ENCODE measurements at regions not wholly inside any gene's neighbourhood (a gene's known extent, or its start where the extent isn't known, plus 50 kb on each side); places are given as distances from the start of the nearest gene placed in this dataset.

- no peaks in the 10 kb centered on the region for H3K36me3 ChIP-seq (replicated peaks in 1 of 2; ENCODE audit: control insufficient read depth in 1 of 2, insufficient read depth in 2 of 2, low read length in 1 of 2)
- H3K79me2 ChIP-seq (ENCODE audit: insufficient read depth), result no peaks in the 10 kb centered on the region
- TF ChIP-seq PBX3 (IDR thresholded peaks at IDR 0.05), result no peak
- no peak for TF ChIP-seq EZH2phosphoT487 (IDR thresholded peaks at IDR 0.05; ENCODE audit: borderline replicate concordance, low read depth)
- no peak for TF ChIP-seq MEF2A (IDR thresholded peaks at IDR 0.05; ENCODE audit: borderline replicate concordance, low read depth)
- no peak for TF ChIP-seq RCOR1 (IDR thresholded peaks at IDR 0.05; ENCODE audit: low read length)
- TF ChIP-seq POLR2AphosphoS5 (IDR thresholded peaks at IDR 0.05; ENCODE audit: low read depth, low read length), result no peak
- TF ChIP-seq MAX (IDR thresholded peaks at IDR 0.05; ENCODE audit: low read depth), result no peak
- no peak for TF ChIP-seq SMC3 (IDR thresholded peaks at IDR 0.05; ENCODE audit: low read depth, low read length)
- TF ChIP-seq RAD21 (IDR thresholded peaks at IDR 0.05; ENCODE audit: low read length), result no peak
- TF ChIP-seq ELF1 (IDR thresholded peaks at IDR 0.05), result no peak
- TF ChIP-seq IRF3 (IDR thresholded peaks at IDR 0.05; ENCODE audit: low read depth, low read length), result no peak
- no peak for TF ChIP-seq USF2 (IDR thresholded peaks at IDR 0.05; ENCODE audit: borderline replicate concordance, low read depth, low read length)
- no peak for TF ChIP-seq FOSL2 (IDR thresholded peaks at IDR 0.05; ENCODE audit: borderline replicate concordance, low read depth)
- TF ChIP-seq NRF1 (IDR thresholded peaks at IDR 0.05; ENCODE audit: low read depth, low read length), result no peak
- TF ChIP-seq RXRA (IDR thresholded peaks at IDR 0.05; ENCODE audit: borderline replicate concordance, low read depth), result no peak
- H3K27me3 ChIP-seq (ENCODE audit: insufficient read depth), result no peaks in the 10 kb centered on the region
- no peak for DNase-seq
- H2AFZ ChIP-seq (ENCODE audit: low read depth), result no peak overlapping the region
- no peak overlapping the region for H3K4me3 ChIP-seq (ENCODE audit: low read depth in 2 of 2, low read length in 1 of 2)
- no peaks in the 10 kb centered on the region for H3K9me2 ChIP-seq
- no peak overlapping the region for H3K9ac ChIP-seq
- H4K20me1 ChIP-seq (ENCODE audit: insufficient read depth), result no peaks in the 10 kb centered on the region
- no peak overlapping the region for H3K27ac ChIP-seq (ENCODE audit: low read depth in 2 of 2, low read length in 1 of 2)
- WGBS (ENCODE audit: low lambda C conversion rate), result 56% methylated on average over 1 of the region's 1 CpG
- no peak overlapping the region for H3K4me2 ChIP-seq
- ChIA-PET POLR2A (no interaction called here), CTCF (interaction anchor here (1.2 kb wide), 1 partner anchor 273 kb away, joined by 3 read pairs; no protein-coding TSS in a partner anchor)
- H3F3A ChIP-seq (replicated peaks; ENCODE audit: insufficient read depth), result no peaks in the 10 kb centered on the region
- H3K9me3 ChIP-seq, result no peaks in the 10 kb centered on the region
- peaks cover 0 to 4% of the 10 kb centered on the region in 2 experiments; a peak in 1 of 4 replicates for H3K4me1 ChIP-seq (ENCODE audit: control insufficient read depth in 1 of 2, insufficient read depth in 2 of 2, low read depth in 1 of 2, low read length in 1 of 2)
These were observed 240.9 kb downstream of the GAS1 start for GRCh38 chr9:86706391-86706790.

- no peaks in the 10 kb centered on the region for H3K9me3 ChIP-seq
These were observed 241.8 kb downstream of the GAS1 start for GRCh38 chr9:86705490-86705889.

More at GRCh38 chr9:86705490-86705889, 241.8 kb downstream of the GAS1 start:
- Histone ChIP-seq H3K79me2 (ENCODE audit: insufficient read depth) (no peaks in the 10 kb centered on the region), H4K20me1 (ENCODE audit: insufficient read depth) (no peaks in the 10 kb centered on the region), H3K9ac (no peak overlapping the region), H3K4me3 (ENCODE audit: low read depth in 2 of 2, low read length in 1 of 2) (no peak overlapping the region), H3K9me2 (no peaks in the 10 kb centered on the region), H3K36me3 (replicated peaks in 1 of 2; ENCODE audit: control insufficient read depth in 1 of 2, insufficient read depth in 2 of 2, low read length in 1 of 2) (no peaks in the 10 kb centered on the region), H3K4me2 (no peak overlapping the region), H2AFZ (ENCODE audit: low read depth) (no peak overlapping the region), H3K27ac (ENCODE audit: low read depth in 2 of 2, low read length in 1 of 2) (no peak overlapping the region), H3F3A (replicated peaks; ENCODE audit: insufficient read depth) (no peaks in the 10 kb centered on the region), H3K27me3 (ENCODE audit: insufficient read depth) (no peaks in the 10 kb centered on the region), H3K4me1 (ENCODE audit: control insufficient read depth in 1 of 2, insufficient read depth in 2 of 2, low read depth in 1 of 2, low read length in 1 of 2) (peaks cover 3 to 11% of the 10 kb centered on the region in 2 experiments; a peak in 3 of 4 replicates)
- WGBS (ENCODE audit: low lambda C conversion rate), result 72% methylated on average over 5 of the region's 5 CpGs
- ChIA-PET CTCF (no interaction called here), POLR2A (no interaction called here)
- TF ChIP-seq USF1 (IDR thresholded peaks at IDR 0.05; ENCODE audit: borderline replicate concordance, low read depth) (no peak), CHD2 (IDR thresholded peaks at IDR 0.05; ENCODE audit: low read length, partially characterized antibody) (no peak), TEAD4 (IDR thresholded peaks at IDR 0.05; ENCODE audit: borderline replicate concordance, insufficient read depth) (no peak), IRF3 (IDR thresholded peaks at IDR 0.05; ENCODE audit: low read depth, low read length) (no peak), YY1 (IDR thresholded peaks at IDR 0.05; ENCODE audit: low read depth) (no peak), TAF1 (IDR thresholded peaks at IDR 0.05; ENCODE audit: borderline replicate concordance, low read depth, low read length) (no peak), GATA2 (CRISPR knock-in tag; IDR thresholded peaks at IDR 0.05) (no peak), SMC3 (IDR thresholded peaks at IDR 0.05; ENCODE audit: low read depth, low read length) (no peak), GABPA (IDR thresholded peaks at IDR 0.05; ENCODE audit: low read depth) (no peak), FOXM1 (IDR thresholded peaks at IDR 0.05; ENCODE audit: low read depth) (no peak)
- no peak for DNase-seq

All from SK-N-SH (cell line).